OCI-LY3 (cell line): ENCODE measurements at regions not wholly inside any gene's neighbourhood (a gene's known extent, or its start where the extent isn't known, plus 50 kb on each side); places are given as distances from the start of the nearest gene placed in this dataset.

Experiments
- EZH2phosphoT487 ChIP-seq: fragments of 200-600 bp; shearing (Covaris generic); IDR thresholded peaks from 2 replicates; pipeline ENCODE4 v1.6.1; 2018; ENCODE audit warnings: antibody characterized with exemption, mixed run types, low read depth
- TF ChIP-seq, protein P1 (sequence below): fragments of 200-600, 300-600 bp; sonication (generic); IDR thresholded peaks from 2 replicates; pipeline ENCODE4 v1.5.1; 2014; ENCODE audit warnings: antibody characterized with exemption, low read length, low read depth

DNA sequence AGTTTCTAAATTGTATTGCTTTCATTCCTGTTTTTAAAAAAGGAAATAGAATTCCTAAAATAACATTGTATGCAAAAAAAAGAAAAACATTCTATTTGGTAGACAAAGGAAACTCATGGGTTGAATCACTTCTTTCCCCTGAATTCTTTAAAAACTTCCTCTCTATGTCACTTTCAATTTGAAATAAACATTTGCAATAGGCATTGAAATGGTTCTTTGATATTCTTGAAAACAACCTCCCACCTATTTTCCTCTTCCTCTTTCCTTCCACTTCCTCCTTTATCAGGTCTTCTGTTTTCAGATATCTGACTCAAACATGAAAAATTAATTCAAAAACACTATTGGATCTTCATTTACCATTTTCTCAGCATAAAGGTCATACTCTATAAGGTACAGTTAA is 442.0 kb upstream of the MEF2C start:
- TF ChIP-seq, protein P1, sequence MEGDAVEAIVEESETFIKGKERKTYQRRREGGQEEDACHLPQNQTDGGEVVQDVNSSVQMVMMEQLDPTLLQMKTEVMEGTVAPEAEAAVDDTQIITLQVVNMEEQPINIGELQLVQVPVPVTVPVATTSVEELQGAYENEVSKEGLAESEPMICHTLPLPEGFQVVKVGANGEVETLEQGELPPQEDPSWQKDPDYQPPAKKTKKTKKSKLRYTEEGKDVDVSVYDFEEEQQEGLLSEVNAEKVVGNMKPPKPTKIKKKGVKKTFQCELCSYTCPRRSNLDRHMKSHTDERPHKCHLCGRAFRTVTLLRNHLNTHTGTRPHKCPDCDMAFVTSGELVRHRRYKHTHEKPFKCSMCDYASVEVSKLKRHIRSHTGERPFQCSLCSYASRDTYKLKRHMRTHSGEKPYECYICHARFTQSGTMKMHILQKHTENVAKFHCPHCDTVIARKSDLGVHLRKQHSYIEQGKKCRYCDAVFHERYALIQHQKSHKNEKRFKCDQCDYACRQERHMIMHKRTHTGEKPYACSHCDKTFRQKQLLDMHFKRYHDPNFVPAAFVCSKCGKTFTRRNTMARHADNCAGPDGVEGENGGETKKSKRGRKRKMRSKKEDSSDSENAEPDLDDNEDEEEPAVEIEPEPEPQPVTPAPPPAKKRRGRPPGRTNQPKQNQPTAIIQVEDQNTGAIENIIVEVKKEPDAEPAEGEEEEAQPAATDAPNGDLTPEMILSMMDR = no peak
- no peak for TF ChIP-seq EZH2phosphoT487
